ENCODE measurements at regions not wholly inside any gene's neighbourhood (a gene's known extent, or its start where the extent isn't known, plus 50 kb on each side); places are given as distances from the start of the nearest gene placed in this dataset.

- no peak for DNase-seq (ENCODE audit: low read depth in 1 of 2, low spot score in 1 of 2)
- Histone ChIP-seq H3K27me3 (ENCODE audit: insufficient read depth, poor library complexity, severe bottlenecking) (no peaks in the 10 kb centered on the region), H3K4me3 (replicated peaks; ENCODE audit: insufficient read depth, low read length) (no peak overlapping the region), H3K27ac (replicated peaks) (no peak overlapping the region)
- no peak for TF ChIP-seq CTCF (IDR thresholded peaks at IDR 0.05; ENCODE audit: insufficient read depth, low read length)
- TF ChIP-seq SPI1 (IDR thresholded peaks at IDR 0.05; ENCODE audit: borderline replicate concordance, low read depth), result no peak
- TF ChIP-seq GABPA (IDR thresholded peaks at IDR 0.05; ENCODE audit: low read depth), result no peak
- no peak for TF ChIP-seq POLR2AphosphoS5 (IDR thresholded peaks at IDR 0.05; ENCODE audit: low read depth)
Measured at GRCh38 chr5:28388428-28388827, 1350.0 kb upstream of the CDH9 start.

- no peak for DNase-seq (ENCODE audit: low read depth in 1 of 2, low spot score in 1 of 2)
- no peaks in the 10 kb centered on the region for H3K27me3 ChIP-seq (ENCODE audit: insufficient read depth, poor library complexity, severe bottlenecking)
- TF ChIP-seq REST (IDR thresholded peaks at IDR 0.05; ENCODE audit: insufficient replicate concordance, low read depth) (no peak), GABPA (IDR thresholded peaks at IDR 0.05; ENCODE audit: low read depth) (no peak), CTCF (IDR thresholded peaks at IDR 0.05; ENCODE audit: insufficient read depth, low read length) (no peak), POLR2AphosphoS5 (IDR thresholded peaks at IDR 0.05; ENCODE audit: low read depth) (no peak), SPI1 (IDR thresholded peaks at IDR 0.05; ENCODE audit: borderline replicate concordance, low read depth) (no peak)
- no peak overlapping the region for H3K27ac ChIP-seq (replicated peaks)
- no peak overlapping the region for H3K4me3 ChIP-seq (replicated peaks; ENCODE audit: insufficient read depth, low read length)
Measured at GRCh38 chr5:28386712-28387111, 1348.3 kb upstream of the CDH9 start.

GRCh38 chr5:28380167-28380566, 1341.8 kb upstream of the CDH9 start:
- Histone ChIP-seq H3K27ac (replicated peaks) (no peak overlapping the region), H3K4me3 (replicated peaks; ENCODE audit: insufficient read depth, low read length) (no peak overlapping the region), H3K27me3 (ENCODE audit: insufficient read depth, poor library complexity, severe bottlenecking) (no peaks in the 10 kb centered on the region)
- DNase-seq (ENCODE audit: low read depth in 1 of 2, low spot score in 1 of 2), result no peak
- TF ChIP-seq REST (IDR thresholded peaks at IDR 0.05; ENCODE audit: insufficient replicate concordance, low read depth) (no peak), POLR2AphosphoS5 (IDR thresholded peaks at IDR 0.05; ENCODE audit: low read depth) (no peak), GABPA (IDR thresholded peaks at IDR 0.05; ENCODE audit: low read depth) (no peak), CTCF (IDR thresholded peaks at IDR 0.05; ENCODE audit: insufficient read depth, low read length) (no peak), SPI1 (IDR thresholded peaks at IDR 0.05; ENCODE audit: borderline replicate concordance, low read depth) (no peak)

- DNase-seq (ENCODE audit: low read depth in 1 of 2, low spot score in 1 of 2), result no peak
- H3K27me3 ChIP-seq (ENCODE audit: insufficient read depth, poor library complexity, severe bottlenecking), result no peaks in the 10 kb centered on the region
- H3K4me3 ChIP-seq (replicated peaks; ENCODE audit: insufficient read depth, low read length), result no peak overlapping the region
- TF ChIP-seq POLR2AphosphoS5 (IDR thresholded peaks at IDR 0.05; ENCODE audit: low read depth) (no peak), REST (IDR thresholded peaks at IDR 0.05; ENCODE audit: insufficient replicate concordance, low read depth) (no peak), SPI1 (IDR thresholded peaks at IDR 0.05; ENCODE audit: borderline replicate concordance, low read depth) (no peak), CTCF (IDR thresholded peaks at IDR 0.05; ENCODE audit: insufficient read depth, low read length) (no peak), GABPA (IDR thresholded peaks at IDR 0.05; ENCODE audit: low read depth) (no peak)
- H3K27ac ChIP-seq (replicated peaks), result no peak overlapping the region
Measured at GRCh38 chr5:28374492-28374967, 1336.1 kb upstream of the CDH9 start.

Data from HL-60 (cell line).